ENCODE measurements at regions not wholly inside any gene's neighbourhood (a gene's known extent, or its start where the extent isn't known, plus 50 kb on each side); places are given as distances from the start of the nearest gene placed in this dataset.

- DNase-seq (ENCODE audit: extremely low read depth in 1 of 11, low read depth in 9 of 11, low spot score in 4 of 11): no peak
These were observed 53.1 kb downstream of the ATXN3L start for GRCh38 chrX:13266641-13267345.

GRCh38 chrX:13265549-13266132, 54.2 kb downstream of the ATXN3L start:
- DNase-seq (ENCODE audit: extremely low read depth in 1 of 11, low read depth in 9 of 11, low spot score in 4 of 11): no peak

GRCh38 chrX:13265111-13265510, 54.7 kb downstream of the ATXN3L start:
- DNase-seq (ENCODE audit: extremely low read depth in 1 of 11, low read depth in 9 of 11, low spot score in 4 of 11): no peak

- no peak for DNase-seq (ENCODE audit: extremely low read depth in 1 of 11, low read depth in 9 of 11, low spot score in 4 of 11)
These were observed 56.1 kb downstream of the ATXN3L start for GRCh38 chrX:13263560-13264251.

- no peak for DNase-seq (ENCODE audit: extremely low read depth in 1 of 11, low read depth in 9 of 11, low spot score in 4 of 11)
These were observed 58.5 kb downstream of the ATXN3L start for GRCh38 chrX:13261348-13261747.

- DNase-seq (ENCODE audit: extremely low read depth in 1 of 11, low read depth in 9 of 11, low spot score in 4 of 11): no peak
These were observed 59.3 kb downstream of the ATXN3L start for GRCh38 chrX:13260598-13260997.

GRCh38 chrX:13258725-13259124, 61.1 kb downstream of the ATXN3L start:
- no peak for DNase-seq (ENCODE audit: extremely low read depth in 1 of 11, low read depth in 9 of 11, low spot score in 4 of 11)

- no peak for DNase-seq (ENCODE audit: extremely low read depth in 1 of 11, low read depth in 9 of 11, low spot score in 4 of 11)
These were observed 61.8 kb downstream of the ATXN3L start for GRCh38 chrX:13258052-13258444.

- no peak for DNase-seq (ENCODE audit: extremely low read depth in 1 of 11, low read depth in 9 of 11, low spot score in 4 of 11)
These were observed 62.4 kb downstream of the ATXN3L start for GRCh38 chrX:13257223-13258051.

GRCh38 chrX:13256603-13257002, 63.2 kb downstream of the ATXN3L start:
- no peak for DNase-seq (ENCODE audit: extremely low read depth in 1 of 11, low read depth in 9 of 11, low spot score in 4 of 11)

- no peak for DNase-seq (ENCODE audit: extremely low read depth in 1 of 11, low read depth in 9 of 11, low spot score in 4 of 11)
These were observed 65.0 kb downstream of the ATXN3L start for GRCh38 chrX:13254870-13255269.

GRCh38 chrX:13254076-13254785, 65.6 kb downstream of the ATXN3L start:
- no peak for DNase-seq (ENCODE audit: extremely low read depth in 1 of 11, low read depth in 9 of 11, low spot score in 4 of 11)

- no peak for DNase-seq (ENCODE audit: extremely low read depth in 1 of 11, low read depth in 9 of 11, low spot score in 4 of 11)
These were observed 66.6 kb downstream of the ATXN3L start for GRCh38 chrX:13253223-13253622.

GRCh38 chrX:13252726-13253125, 67.1 kb downstream of the ATXN3L start:
- DNase-seq (ENCODE audit: extremely low read depth in 1 of 11, low read depth in 9 of 11, low spot score in 4 of 11): no peak

GRCh38 chrX:13250826-13251580, 68.8 kb downstream of the ATXN3L start:
- DNase-seq (ENCODE audit: extremely low read depth in 1 of 11, low read depth in 9 of 11, low spot score in 4 of 11): no peak

- DNase-seq (ENCODE audit: extremely low read depth in 1 of 11, low read depth in 9 of 11, low spot score in 4 of 11): peak in 2 of 11 donors; percentile 22 to 34
These were observed 70.9 kb downstream of the ATXN3L start for GRCh38 chrX:13248867-13249486.

GRCh38 chrX:13239272-13239671, 80.6 kb downstream of the ATXN3L start:
- no peak for DNase-seq (ENCODE audit: extremely low read depth in 1 of 11, low read depth in 9 of 11, low spot score in 4 of 11)

- DNase-seq (ENCODE audit: extremely low read depth in 1 of 11, low read depth in 9 of 11, low spot score in 4 of 11): no peak
These were observed 83.9 kb downstream of the ATXN3L start for GRCh38 chrX:13235930-13236329.

All from renal cortex interstitium (tissue), 11 donors.